Progenitor cell of endocrine pancreas (in vitro differentiated cells): ENCODE measurements at regions not wholly inside any gene's neighbourhood (a gene's known extent, or its start where the extent isn't known, plus 50 kb on each side); places are given as distances from the start of the nearest gene placed in this dataset.

Experiments
- DNase-seq: peaks from one replicate; pipeline ENCODE4 v3.0.0; 2021; ENCODE audit warnings: low spot score; ENCODE audit not compliant: unreplicated experiment
- H3K27ac Mint-ChIP-seq: 2 replicates; pipeline ENCODE4 v1.8.0; 2021; ENCODE audit warnings: mild to moderate bottlenecking, moderate library complexity, mixed read lengths
- H3K27me3 Mint-ChIP-seq: 2 replicates; pipeline ENCODE4 v1.8.0; 2021; ENCODE audit warnings: mixed read lengths
- H3K36me3 Mint-ChIP-seq: 2 replicates; pipeline ENCODE4 v1.8.0; 2022; ENCODE audit warnings: mixed read lengths; ENCODE audit not compliant: insufficient read depth
- H3K4me1 Mint-ChIP-seq: 2 replicates; pipeline ENCODE4 v1.8.0; 2021; ENCODE audit warnings: low read depth, mixed read lengths
- H3K4me3 Mint-ChIP-seq: 2 replicates; pipeline ENCODE4 v1.8.0; 2021; ENCODE audit warnings: low read depth, mild to moderate bottlenecking, moderate library complexity, mixed read lengths
- H3K9me3 Mint-ChIP-seq: 2 replicates; pipeline ENCODE4 v1.8.0; 2021; ENCODE audit warnings: low read depth, mixed read lengths
- CTCF ChIP-seq: fragments of 200-600 bp; sonication (generic); IDR thresholded peaks from one replicate; pipeline ENCODE4 v1.5.0; 2021; ENCODE audit warnings: antibody characterized with exemption, mild to moderate bottlenecking; ENCODE audit not compliant: unreplicated experiment

GRCh38 chr22:22035203-22035602 is 52.6 kb upstream of the TOP3B start:
- no peak overlapping the region for H3K4me3 Mint-ChIP-seq
- peaks cover 54% of the 10 kb centered on the region for H3K27me3 Mint-ChIP-seq
- no peak for DNase-seq
- no peaks in the 10 kb centered on the region for H3K36me3 Mint-ChIP-seq
- H3K27ac Mint-ChIP-seq, result no peak overlapping the region
- no peaks in the 10 kb centered on the region for H3K4me1 Mint-ChIP-seq
- no peak for TF ChIP-seq CTCF
- no peaks in the 10 kb centered on the region for H3K9me3 Mint-ChIP-seq

GRCh38 chr22:22034469-22035132 is 52.0 kb upstream of the TOP3B start:
- Mint-ChIP-seq H3K27me3 (peaks cover 49% of the 10 kb centered on the region), H3K36me3 (no peaks in the 10 kb centered on the region), H3K4me3 (no peak overlapping the region), H3K27ac (no peak overlapping the region), H3K4me1 (no peaks in the 10 kb centered on the region), H3K9me3 (no peaks in the 10 kb centered on the region)
- DNase-seq, result no peak
- TF ChIP-seq CTCF, result no peak

- H3K4me3 Mint-ChIP-seq, result no peak overlapping the region
- no peaks in the 10 kb centered on the region for H3K36me3 Mint-ChIP-seq
- H3K27ac Mint-ChIP-seq, result no peak overlapping the region
- H3K9me3 Mint-ChIP-seq, result no peaks in the 10 kb centered on the region
- DNase-seq, result no peak
- H3K4me1 Mint-ChIP-seq, result no peaks in the 10 kb centered on the region
- H3K27me3 Mint-ChIP-seq, result peaks cover 44% of the 10 kb centered on the region
- no peak for TF ChIP-seq CTCF
These were observed 51.3 kb upstream of the TOP3B start for GRCh38 chr22:22033803-22034468.

- Mint-ChIP-seq H3K9me3 (no peaks in the 10 kb centered on the region), H3K27ac (no peak overlapping the region), H3K4me3 (no peak overlapping the region), H3K4me1 (no peaks in the 10 kb centered on the region), H3K27me3 (peaks cover 44% of the 10 kb centered on the region), H3K36me3 (no peaks in the 10 kb centered on the region)
- no peak for DNase-seq
- no peak for TF ChIP-seq CTCF
These were observed 50.6 kb upstream of the TOP3B start for GRCh38 chr22:22032906-22033802.
